NK-92 treated with Interleukin-12 subunit alpha and Interleukin-12 subunit beta, amount 100 ng/mL, for 24 hours (cell line): ENCODE measurements at regions not wholly inside any gene's neighbourhood (a gene's known extent, or its start where the extent isn't known, plus 50 kb on each side); places are given as distances from the start of the nearest gene placed in this dataset.

ENCODE experiments used
- DNase-seq: peaks from one replicate; lab custom pipeline; 2025; lab: John Stamatoyannopoulos, UW

DNA sequence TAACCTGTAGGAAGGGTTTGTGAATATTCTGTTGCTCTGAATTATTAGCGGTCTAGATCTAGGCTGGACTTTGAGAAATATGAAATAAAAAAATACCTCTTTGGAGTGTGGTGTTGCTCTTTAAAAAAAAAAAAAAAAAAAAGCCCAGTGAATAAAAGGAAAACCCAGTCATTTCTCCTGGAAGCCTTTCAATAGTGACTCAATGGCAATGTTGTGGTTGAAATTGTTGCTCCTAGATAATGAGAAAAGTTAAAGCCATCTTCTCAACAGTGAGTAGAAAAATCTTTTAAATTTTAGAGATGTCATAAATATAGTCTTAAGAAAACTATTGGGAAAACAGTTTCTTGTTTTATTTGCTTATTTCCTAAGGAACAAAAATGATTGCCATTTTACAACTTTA lies 135.3 kb downstream of the RFC3 start:
- DNase-seq = no peak

DNA sequence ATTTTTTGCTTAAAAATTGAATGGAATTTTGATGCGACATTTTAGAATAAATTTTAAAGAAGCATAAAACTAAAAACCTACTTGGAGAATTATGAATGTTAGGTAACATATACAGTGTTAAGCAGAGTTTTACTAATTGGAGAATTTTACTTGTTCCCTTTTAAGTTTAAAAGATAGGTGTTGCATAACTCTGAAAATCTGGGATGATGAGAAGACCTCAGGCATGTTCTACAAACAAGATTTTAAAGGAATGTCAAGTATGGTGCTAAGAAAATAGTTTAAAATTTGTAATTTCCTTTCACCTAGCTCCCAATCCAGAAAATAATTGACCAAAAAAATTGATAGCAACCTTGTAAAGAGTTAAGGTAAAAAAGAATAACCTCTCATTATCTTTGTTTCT lies 135.8 kb downstream of the RFC3 start:
- no peak for DNase-seq

DNA sequence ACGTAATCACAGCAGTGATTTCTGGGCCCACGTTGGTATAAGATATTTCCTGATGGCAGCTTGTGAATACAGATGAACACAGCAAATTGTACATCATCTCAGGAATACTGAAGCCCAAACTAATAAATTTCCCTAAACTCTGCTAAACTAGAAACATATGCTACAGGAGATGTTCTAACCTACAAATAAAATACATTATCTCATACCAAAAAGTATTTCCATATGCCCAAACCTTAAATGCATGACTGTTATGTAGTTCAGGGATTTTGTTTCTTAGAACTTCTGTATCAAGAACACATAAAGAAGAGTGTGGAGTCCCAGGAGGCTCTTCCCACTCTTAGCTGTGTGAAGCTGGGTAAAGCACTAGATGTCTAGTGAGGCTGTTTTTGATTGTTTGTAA lies 138.4 kb downstream of the RFC3 start:
- no peak for DNase-seq

DNA sequence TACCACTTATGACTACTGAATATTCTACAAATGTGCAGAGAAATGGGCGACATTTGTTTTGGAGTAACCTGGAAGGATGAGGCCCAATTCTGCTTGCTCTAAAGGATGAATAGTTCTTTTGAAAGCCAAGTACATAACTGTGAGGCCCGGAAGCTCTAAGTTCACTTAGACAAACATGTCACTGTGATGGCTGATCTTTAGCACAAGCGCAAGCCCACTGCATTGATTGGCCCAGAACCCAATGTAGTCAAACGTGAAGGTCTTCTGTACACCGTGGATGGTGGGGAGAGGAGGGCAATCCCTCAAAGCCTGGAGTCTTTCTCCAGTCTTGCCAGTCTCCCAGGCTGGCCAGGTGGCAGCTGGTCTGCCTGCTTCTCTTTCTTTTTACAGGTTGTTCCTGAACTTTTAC lies 139.6 kb downstream of the RFC3 start:
- no peak for DNase-seq

DNA sequence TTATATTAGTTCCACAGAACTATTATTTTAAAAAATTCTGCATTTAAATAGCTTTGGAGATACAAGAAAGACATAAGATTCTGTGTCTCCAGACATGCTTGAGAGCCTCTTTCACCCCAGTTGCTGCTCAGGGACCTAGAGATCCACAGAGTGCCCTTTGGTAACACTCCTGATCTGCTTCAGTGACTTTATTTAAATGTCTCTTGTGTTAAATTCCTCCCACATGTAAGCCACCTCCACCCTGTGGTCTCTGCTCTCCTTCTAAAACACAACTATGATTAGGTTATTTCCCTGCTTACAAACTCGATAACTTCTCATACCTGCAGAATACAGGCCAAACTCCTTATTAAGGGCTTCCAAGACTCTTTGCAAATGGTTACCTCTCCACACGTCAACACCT lies 141.0 kb downstream of the RFC3 start:
- no peak for DNase-seq

DNA sequence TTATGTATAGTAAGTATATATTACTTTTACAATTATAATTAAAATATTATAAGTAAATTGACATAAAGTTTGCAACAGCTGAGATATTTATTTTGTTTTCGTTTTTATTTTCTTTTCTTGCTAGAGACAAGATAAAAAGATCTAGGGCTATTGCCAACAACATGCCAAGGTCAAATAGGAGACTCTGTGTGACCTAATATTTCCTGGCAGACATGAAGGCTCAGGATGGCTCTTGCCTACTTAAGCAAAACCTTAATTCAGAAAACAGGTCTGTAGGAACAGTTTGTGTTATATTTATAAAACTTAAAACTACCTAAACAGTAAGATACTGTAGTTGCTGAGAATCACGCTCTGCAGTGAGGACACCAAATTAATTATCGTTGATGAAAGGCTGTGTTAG lies 145.2 kb downstream of the RFC3 start:
- no peak for DNase-seq

DNA sequence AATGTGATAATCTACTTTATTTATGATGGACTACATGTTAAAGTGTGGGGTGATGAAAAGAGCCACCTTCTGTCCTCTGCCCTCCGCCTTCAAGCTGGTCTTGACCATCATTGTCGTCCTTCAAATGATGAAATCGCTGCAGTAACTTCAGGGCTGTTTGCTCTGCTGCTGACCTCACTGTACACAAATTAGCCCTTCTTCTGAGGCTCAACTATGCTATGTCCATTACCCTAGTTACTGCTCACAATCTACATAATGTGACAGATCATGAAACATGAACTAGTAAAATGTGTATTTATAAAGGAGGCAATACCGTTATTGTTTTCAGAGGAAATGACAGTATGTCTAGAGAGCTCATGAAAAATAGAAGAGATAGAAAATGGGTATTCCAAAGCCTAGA lies 145.9 kb downstream of the RFC3 start:
- DNase-seq = no peak

DNA sequence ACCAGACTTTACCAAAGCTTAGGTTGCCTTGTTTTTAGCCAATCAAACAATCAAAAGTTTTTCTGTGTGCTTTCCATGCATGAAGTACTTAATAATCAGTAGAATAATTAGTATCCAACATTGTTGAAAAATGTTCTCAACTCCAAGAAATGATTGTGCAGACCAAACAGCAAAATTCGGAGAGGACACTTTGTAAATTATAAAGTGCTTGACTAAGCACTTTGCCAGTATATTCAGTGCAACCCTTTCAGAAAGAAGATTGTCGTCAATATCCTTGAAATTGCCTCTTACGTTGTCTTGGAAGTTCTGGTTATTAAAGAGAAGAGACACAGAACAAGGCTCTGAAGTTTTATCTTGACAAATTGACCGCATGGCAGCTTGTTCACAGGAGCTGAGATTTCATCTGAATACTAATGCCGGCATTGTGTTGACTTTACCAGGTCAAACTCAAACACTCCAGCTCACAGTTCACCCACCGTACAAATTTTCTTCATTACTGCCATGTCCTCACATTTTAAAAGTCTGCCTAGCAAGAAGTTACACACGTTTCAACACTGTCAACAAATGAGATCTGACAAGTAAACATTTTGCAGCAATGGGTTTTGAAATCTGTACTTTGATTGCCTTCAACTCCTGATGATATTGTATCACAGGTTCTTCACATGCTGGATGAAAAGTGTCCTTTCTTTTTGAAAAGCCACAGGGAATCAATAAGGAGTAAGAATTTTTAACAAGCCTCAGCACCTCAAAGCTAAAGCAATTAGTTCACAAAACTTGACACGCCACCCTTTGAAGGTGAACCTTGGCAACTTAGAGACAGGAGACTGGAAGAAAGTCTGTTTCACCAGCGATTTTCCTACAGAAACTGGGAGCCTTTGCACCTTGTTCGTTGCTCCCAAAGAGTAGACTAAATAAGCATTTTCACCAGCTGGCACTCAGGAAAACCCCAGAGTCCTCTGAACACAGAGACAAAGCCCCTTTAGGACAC lies 150.9 kb downstream of the RFC3 start:
- no peak for DNase-seq

DNA sequence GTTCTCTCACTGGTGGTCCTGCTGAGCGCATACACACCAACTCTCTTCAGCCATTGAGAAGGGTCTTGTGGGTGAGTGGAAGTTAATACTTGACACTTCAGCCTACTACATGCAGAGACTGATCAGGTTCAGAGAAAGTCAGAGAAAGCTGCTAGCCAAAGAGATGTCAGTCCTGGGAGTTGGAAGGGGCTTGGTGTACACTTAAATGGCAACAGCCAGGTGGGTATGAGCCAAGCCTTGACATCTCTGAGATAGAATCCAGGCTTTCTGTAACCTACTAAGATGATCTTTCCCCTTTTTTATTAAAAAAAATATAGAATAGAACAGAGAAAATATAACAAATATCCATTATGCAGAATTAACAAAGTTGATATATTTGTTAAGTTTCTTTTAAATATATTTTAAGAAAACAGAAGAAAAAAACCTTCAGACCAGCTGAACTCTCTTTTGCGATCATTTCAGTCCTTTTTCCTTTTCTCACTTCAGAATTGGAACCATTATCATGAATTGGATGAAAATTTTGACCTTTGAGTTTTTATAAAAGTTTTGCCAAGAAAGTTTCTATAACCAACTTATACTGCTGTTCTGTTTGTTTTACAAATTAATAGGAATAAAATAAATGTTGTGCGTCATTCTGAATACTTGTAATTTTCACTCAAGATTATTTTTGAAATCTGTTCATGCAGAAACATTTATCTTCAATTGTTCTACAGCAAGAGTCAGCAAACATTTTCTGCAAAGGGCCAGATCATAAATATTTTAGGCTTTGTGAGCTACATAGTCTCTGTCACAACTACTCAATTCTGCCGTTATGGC lies 153.0 kb downstream of the RFC3 start:
- DNase-seq = no peak

DNA sequence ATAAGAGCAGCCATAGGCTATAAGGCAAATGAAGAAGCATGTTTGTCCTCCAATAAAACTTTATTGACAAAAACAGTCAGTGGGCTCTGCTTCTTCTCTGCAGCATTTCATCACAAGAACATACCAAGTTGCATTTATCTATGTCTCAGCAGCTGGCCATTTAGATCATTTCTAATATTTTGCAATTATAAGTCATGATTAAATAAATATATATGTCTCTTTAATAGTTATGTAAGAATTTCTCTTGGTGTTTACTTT lies 153.5 kb downstream of the RFC3 start:
- DNase-seq = no peak

DNA sequence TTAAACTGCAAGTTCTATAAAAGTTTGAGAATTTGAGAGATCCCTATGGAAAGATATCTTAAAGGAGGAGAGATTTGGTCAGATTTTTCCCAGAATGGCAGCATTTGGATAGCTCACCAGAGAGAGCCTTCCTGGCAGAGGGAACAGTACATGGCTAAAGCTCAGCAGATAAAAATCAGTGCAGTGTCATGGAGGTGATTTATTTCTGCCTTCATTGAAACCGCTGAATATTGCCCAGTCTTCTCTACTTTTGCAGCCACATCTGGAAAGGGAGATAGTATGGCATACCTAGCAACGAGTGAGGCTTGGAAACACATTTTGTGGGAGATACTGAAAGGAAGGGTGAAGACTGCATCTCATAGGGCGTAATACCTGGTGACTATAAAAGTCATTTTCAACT lies 155.2 kb downstream of the RFC3 start:
- no peak for DNase-seq

DNA sequence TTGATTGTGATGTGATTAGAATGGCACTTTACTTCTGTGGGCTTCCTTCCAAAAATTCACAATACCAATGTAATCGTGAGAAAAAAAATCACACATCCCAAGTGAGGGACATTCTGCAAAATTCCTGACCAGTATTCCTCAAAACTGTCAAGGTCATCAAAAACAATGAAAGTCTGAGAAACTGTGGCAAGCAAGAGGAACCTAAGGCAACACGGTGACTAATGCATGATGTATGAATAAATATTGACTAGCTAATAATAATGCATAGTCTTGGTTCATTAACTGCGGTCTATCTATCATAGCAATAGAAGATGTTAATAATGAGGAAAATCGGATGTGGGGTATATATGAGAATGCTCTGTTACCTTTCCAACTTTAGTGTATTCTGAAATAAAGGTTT lies 159.0 kb downstream of the RFC3 start:
- DNase-seq = no peak

DNA sequence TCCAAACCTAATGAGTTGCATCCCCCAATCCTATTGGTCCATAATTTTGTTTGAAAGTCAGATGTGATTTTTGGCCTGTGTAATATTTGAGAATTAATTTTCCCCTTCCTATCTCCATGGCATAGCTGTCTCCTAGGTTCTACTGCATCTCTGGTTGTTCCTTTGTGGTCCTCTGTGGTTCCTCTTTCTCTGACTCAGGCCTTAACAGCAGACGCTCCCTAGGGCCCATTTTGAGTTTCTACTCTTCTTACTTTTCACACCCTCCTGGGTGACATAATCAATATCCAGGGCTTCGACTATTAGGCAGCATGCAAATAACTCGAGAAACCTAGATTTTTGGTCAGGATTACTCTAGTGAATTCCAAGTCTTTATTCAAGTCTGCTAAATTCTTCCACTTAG lies 160.7 kb downstream of the RFC3 start:
- DNase-seq = no peak

DNA sequence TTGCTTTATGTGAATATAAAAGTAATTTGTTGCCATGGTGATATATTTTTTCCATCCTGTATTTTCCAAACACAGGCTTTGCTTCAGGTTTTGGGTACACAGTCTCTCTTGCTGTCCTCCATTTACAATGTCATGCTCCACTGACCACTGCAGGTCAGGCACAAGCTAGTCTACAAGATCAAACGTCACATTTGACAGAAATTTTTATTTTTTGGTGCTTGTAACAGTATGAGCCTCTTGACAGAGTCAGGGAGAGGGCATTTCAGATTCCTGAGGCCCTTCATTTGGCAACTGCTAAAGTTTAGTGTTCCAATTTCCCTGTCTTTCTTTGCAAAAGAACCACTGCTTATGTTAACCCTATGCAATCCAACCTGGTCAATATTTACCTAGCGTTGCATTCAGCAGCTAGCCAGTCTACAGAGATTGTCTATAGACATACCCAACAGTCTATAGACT lies 175.0 kb downstream of the RFC3 start:
- no peak for DNase-seq

DNA sequence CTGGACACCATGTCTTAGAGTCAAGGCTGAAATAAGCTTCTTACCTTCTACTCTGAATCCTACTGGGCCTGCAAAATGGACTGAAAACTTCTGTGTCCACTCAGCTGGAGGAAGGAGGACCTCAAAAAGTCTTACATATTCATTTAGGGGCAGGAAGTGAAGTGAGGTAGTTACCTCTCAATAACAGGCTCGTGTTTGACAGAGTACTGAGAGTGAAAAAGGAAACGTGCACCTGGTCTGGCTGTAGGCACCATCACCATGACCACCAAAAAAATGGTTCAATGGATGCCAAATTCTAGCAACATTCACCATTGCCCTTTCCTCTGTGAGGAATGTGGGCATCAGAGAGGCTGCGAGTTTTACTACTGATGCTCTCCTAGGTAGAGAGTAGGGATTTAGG lies 176.2 kb downstream of the RFC3 start:
- no peak for DNase-seq

DNA sequence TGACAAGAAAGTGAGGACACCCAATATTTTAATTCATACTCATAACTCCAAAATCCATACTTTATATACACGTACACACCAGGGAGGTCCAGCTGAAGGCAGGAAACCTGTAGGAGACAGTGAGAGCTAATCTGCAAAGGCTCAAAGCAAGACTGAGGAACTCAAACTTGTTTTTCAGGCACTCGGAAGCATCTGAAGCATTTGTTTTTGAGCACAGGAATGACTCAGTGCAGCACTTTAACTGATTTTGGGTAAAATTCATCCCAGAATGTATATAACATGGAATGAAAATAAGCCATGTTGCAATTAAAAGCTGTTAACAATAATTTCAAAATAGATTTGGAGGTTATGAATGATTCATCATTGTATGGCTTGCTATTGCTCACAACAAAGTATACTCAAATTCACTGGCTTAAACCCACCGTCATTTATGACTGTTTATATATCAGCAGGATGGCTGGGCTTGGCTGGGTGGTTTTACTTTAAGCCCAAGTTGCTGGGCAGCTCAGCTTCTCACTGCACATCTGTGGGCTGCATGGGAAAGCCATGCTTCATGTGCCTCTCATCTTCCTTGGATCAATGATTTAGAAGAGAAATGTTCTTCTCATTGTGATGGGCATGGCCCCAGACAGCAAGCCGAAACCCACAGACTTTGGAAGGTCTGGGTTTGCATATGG lies 177.0 kb downstream of the RFC3 start:
- DNase-seq = no peak

DNA sequence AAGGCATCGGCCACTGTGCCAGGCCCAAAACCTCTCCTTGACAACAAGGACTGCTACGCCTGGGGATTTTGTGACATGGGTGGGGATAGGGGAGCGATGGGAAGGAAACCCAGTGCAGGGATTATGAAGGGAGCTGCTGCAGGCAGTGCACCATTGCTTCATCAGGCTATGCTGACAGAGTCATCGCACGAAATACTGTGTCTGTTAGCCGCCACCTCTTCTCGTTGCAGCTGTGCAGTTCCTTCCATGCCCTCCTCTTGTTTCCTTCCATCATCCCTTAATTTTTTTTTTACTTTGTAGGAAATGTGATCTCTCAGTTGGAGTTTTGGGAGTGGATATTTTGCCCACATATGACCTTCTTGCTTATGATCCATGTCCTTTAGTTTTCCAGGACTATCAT lies 178.7 kb downstream of the RFC3 start:
- no peak for DNase-seq

DNA sequence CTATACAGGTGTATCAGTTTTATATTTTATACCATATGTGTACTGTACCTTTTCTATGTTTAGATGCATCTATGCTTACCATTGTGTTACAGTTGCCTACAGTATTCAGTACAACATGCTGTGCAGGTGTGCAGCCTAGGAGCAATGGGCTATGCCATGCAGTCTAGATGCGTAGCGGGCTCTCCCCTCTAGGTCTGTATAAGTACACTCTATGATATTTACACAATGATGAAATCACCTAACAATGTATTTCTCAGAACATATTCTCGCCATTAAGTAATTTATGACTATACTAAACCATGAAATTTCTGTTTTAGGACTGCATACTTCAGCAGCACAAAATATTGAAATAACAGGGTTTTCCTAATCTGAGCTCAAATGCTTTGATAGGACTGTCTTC lies 179.6 kb downstream of the RFC3 start:
- no peak for DNase-seq

DNA sequence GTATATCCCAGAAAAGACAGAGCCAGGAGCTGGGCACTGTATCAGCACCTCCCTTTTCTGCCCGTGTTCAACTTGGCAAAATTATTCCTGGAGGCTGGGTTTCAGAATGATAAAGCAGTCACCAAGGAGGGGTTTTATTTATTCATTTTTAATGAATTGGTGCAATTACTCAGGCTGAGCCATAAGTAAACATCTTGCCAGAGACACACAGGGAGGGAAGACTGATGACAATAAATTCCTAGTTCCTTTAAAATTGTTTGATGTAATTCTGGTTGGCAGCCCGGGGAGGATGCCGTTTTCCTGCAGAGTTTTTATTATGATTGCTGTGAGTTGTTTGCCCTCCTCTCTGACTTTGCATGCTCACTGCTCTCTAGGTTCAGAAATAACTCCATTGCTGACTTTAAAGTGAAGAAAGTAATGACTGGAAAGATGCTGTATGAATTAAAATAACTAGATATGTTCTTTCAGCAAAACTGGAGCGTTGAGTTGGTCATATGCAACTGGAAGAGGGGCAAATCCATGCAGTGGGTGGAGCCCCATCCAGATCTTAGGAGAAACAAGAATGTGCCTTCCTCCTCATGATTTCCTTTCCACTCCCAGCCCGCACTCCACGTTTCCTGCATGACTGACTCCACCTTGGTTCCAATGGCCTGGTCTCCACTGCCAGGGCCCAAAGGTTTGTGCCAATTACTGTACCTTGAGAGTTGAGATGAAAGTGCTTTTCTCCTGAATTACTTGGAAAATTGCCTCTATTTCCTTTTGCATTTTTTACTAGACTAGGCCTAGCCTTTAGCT lies 182.1 kb downstream of the RFC3 start:
- no peak for DNase-seq

DNA sequence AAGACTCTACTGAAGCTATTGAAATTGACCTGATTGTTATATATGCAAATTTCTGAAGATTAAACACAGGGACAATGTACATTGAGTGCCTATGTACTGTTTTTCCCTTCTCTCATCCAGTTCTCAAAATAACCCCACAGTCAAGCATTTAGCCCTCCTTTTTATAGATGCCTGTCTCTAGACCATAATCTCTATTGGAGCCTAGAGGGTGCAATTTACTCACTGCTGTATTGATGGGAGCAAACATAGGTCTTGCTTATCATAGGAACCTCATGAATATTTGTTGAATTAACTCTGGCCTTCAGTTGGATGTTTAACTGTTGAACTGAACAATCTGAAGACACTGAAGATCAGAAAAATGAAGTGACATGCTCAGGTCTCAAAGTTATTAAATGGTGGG lies 183.0 kb downstream of the RFC3 start:
- DNase-seq = no peak

DNA sequence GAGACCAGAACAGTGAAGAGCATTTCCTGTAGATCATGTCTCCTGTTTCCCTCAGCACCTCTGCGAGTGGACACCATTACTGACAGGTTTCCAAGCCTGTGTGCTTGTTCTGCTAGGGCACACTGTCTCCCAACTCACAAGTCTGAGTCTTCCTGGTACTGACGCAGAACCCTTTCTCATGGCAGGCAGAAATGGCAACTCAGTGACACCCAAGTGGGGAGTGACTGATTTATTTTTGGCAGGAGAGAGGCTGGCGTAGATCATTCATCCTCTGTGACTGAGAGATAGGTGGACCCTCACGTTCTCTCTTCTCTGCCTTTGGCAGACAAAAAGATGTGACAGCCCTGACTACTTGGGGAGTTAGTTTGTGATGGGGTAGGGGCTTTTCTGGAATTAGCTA lies 183.4 kb downstream of the RFC3 start:
- no peak for DNase-seq

DNA sequence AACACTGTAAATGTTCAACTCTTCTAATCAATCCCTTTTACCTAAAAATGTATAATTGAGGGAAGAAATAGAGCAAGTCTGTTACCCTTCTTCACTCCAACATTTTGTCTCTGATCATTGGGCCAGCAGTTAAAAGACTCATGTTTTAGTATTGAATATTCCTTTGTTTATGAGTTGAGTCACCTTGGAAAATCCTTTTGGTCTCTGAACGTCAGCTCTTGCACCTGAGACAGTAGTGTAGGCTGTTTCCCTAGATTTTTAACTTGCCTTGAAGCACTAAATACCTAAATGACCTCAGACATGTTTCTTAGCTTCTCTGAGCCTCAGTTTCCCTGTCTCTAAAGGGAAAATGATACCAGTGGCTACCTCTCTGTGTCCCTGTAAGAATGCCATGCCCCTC lies 184.2 kb downstream of the RFC3 start:
- DNase-seq = no peak
